ENCODE measurements at regions not wholly inside any gene's neighbourhood (a gene's known extent, or its start where the extent isn't known, plus 50 kb on each side); places are given as distances from the start of the nearest gene placed in this dataset.

- TF ChIP-seq CTCF (optimal IDR thresholded peaks at IDR 0.05 in 1 of 3, IDR thresholded peaks at IDR 0.05 in 1 of 3, conservative IDR thresholded peaks at IDR 0.05 in 1 of 3; ENCODE audit: extremely low read depth in 1 of 3, insufficient read depth in 2 of 3, low read length in 3 of 3), result no peak
- TF ChIP-seq EZH2 (IDR thresholded peaks at IDR 0.05; ENCODE audit: low read length), result no peak
These were observed 118.3 kb upstream of the NEDD4L start for GRCh38 chr18:57925706-57926105.

All from keratinocyte (primary cell).